UCSD-AML1 (cell line): ENCODE measurements at regions not wholly inside any gene's neighbourhood (a gene's known extent, or its start where the extent isn't known, plus 50 kb on each side); places are given as distances from the start of the nearest gene placed in this dataset.

ENCODE experiments used
- DNase-seq: peaks from one replicate; lab custom pipeline; 2025; ENCODE audit not compliant: unreplicated experiment; lab: John Stamatoyannopoulos, UW

GRCh38 chr7:17680026-17680425 lies 260.3 kb downstream of the SNX13 start:
- no peak for DNase-seq

GRCh38 chr7:17680943-17681351 lies 259.3 kb downstream of the SNX13 start:
- no peak for DNase-seq

DNA sequence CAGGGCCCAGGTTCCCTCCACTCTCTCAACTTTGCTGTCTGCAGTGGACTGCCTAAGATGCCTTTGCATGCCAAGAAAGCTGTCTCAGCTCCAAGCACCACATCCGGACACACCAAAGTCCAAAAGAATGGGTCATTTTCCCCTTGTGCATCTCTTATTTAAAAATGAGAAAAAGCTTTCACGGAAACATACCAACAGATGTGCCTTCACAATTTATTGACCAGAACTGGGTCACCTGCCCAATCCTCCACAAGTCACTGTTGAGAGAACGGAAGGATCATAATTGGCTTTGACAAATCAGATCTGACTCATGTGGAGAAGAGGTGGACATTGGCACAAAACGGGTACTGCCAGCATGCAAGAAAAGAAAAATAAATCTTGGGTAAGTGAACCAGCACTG lies 258.3 kb downstream of the SNX13 start:
- no peak for DNase-seq

- DNase-seq, result no peak
Measured at GRCh38 chr7:17682586-17682985, 257.7 kb downstream of the SNX13 start.

GRCh38 chr7:17685141-17685540 lies 255.2 kb downstream of the SNX13 start:
- no peak for DNase-seq

- no peak for DNase-seq
Measured at GRCh38 chr7:17687361-17687760, 252.9 kb downstream of the SNX13 start.

DNA sequence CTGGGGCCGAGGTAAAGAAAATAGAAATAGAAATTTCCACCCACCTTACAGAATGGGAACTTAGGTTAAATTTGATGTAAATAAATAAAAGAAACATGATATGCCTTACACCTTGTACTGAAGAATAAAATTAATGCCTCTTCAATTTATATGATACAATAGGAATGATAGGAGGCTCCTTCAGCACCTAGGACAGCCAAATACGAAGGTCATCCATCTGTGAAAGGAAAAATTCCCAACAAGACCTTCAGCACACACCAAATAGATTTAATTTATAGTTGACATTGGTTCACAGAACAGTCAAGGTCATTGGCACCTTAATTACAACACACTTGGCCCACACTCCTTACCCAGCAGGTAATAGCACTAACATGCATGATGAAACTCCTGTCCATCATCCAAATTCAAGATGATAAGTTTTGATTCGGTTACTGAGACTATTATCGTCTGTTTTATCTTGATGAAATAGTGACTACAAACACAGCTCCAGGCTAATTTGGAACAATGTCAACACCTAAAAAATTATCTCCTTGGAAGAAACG lies 250.9 kb downstream of the SNX13 start:
- no peak for DNase-seq

DNA sequence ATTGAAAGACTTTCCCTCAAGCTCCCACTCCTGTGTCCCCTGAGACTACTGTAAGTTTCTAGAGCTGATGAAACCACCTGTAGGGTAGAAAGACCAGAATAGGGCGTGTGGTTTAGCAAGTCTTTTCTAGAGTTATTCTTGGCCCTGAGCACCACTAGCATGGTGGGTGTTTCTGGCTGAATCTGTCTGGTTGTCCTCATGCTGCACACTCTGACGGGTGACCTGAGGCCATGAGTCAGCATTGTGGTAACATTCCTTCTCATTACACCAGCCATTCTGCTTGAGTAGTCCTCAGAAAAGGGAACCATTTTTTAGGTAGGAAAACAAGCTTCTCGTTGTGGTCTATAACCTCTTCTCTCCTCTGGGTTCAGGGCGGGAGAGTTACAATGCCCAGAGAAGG lies 250.3 kb downstream of the SNX13 start:
- DNase-seq, result peak; percentile 37

DNA sequence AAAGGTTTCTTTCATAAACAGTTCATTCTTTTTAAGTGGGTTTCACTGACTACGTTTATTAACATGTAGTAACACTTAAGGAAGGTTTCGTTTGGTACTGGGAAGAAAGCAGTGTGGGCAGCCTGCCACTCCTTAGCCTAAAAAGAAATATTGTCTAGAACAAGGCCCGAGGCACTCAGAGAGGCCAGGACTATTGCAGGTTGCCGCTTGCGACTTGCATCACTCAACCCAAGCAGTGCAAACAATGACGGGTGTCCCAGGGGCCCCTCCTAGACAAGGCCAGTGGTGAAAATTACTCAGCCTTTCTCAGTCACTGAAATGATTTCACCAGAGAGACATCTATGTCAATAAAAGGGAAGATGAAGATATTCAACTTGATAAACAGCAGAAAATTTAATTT lies 243.9 kb downstream of the SNX13 start:
- DNase-seq, result no peak

DNA sequence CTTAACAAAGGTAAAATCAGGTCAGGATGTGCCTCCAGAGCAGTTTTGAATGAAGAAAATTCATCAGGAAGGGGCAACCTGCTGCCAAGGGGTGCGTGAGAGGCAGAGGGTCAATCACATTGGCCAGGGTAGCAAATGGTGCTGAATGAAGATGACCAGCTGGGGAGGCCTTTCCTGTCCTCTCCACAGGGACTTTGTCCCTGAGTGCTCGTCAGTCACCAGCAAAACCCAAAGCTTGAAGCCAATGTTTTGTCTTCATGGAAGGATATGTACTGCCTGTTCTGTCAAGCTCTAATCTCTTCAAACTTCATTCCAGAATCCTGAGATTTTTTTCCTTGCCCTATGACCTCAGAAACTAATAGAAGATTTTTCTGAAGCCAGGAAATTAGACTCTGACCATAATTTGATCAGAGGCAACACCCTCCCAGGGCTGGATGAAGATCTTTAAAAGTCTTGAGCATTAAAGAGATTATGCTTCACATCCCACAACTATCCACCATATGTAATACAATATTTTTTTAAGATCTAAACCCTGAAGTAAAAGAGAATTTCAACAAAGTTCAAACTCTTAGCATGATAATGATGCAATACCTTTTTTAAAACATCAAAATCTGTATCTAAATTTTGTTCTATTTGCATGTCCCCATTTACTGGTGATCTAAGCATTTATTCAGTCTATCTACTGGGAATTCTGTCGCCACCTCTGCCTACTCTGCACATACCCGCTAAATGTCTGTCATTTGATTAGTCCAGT lies 243.0 kb downstream of the SNX13 start:
- no peak for DNase-seq

DNA sequence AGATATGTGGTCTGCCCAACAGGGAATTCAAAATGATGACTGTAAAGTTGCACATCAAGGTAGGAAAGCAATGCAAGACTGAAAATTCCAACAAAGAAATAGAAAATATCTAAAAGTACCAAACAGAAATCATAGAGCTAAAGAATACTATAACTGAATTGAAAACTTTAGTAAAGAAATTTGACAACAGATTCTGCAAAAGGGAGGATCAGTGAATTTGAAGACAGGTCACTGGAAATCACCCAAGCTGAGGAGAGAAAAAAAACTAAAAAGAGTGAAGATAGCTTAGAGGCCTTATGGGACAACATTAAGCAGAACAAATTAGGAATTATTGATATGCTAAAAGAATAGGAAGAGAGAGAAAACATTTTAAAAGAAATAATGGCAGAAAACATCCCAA lies 240.6 kb downstream of the SNX13 start:
- no peak for DNase-seq

- no peak for DNase-seq
Measured at GRCh38 chr7:17700138-17700537, 240.2 kb downstream of the SNX13 start.

GRCh38 chr7:17706275-17706674 lies 234.0 kb downstream of the SNX13 start:
- DNase-seq, result no peak

DNA sequence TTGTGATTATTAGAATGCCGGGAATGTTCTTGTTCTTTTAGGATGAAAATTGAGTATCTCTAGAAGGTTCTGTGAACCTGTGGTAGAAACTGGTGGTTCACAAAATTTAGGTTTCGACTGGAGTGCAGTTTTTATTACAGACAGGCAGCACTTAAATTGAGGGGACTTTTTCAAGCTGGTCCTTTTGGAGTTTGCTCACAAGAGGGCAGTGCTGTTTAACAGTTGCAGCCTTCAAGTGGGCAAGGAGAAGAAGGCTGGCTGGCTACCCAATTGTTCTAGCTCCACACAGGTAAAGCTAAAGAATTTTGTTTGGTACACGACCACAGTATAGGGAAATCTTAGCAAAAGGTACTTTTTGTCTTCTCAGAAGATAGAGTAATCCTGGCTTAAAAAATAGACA lies 233.6 kb downstream of the SNX13 start:
- DNase-seq, result peak; percentile 7

- DNase-seq, result no peak
Measured at GRCh38 chr7:17709127-17709526, 231.2 kb downstream of the SNX13 start.

DNA sequence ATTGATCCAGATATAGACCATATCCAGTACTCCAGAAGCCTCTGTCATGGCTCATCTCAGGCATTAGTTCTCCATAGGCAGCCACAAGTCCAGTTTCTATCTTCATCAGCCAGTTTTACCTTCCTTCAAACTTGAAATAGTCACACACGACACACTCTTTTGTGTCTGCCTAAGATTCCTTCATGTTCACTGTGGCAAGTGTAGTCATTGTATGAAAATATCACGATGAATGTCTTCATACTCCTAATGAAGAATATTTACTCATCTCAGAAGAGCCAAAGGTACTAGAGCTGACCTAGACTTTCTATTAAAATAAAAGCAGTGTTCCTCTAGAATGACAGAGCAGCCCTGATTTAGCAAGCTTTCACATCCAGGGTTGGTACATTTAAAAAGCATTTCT lies 230.7 kb downstream of the SNX13 start:
- DNase-seq, result no peak

DNA sequence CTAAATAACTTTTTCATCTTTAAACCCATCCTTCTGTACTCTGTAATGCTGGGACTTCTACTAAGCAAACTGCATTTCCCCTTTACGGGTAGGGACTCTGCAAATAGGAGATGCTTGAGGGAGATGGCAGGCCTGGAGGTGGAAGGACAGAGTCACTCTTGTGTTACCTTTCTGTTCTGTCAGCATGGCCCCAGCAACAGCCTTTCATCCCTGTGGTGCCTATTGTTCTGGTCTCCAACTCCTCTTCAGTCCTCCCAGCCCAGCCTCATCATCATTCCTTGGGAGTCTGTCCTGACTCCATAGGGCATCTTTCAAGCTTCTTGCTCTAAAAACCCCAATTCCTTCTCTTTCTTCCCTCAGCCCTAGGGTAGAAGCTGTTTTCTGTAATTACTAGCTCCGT lies 230.0 kb downstream of the SNX13 start:
- DNase-seq, result no peak

DNA sequence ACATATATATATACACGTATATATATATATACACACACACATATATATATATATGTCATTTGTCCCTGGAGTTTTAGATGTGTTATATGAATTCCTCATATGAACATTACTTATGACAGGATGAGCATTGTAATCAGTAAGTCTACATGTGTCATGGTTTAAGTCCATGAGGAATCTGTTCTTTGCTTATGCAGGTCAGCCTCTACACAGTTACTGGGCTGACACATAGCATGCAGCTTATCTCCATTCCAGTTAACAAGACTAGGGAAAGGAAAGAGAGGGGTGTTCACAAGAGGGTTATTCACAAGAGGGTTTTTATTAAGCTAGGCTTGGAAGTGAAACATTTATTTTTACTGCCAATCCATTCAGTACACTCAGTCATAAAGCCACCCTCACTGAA lies 226.7 kb downstream of the SNX13 start:
- DNase-seq, result no peak

GRCh38 chr7:17716816-17717215 lies 223.5 kb downstream of the SNX13 start:
- DNase-seq, result no peak

- DNase-seq, result no peak
Measured at GRCh38 chr7:17719998-17720397, 220.3 kb downstream of the SNX13 start.

DNA sequence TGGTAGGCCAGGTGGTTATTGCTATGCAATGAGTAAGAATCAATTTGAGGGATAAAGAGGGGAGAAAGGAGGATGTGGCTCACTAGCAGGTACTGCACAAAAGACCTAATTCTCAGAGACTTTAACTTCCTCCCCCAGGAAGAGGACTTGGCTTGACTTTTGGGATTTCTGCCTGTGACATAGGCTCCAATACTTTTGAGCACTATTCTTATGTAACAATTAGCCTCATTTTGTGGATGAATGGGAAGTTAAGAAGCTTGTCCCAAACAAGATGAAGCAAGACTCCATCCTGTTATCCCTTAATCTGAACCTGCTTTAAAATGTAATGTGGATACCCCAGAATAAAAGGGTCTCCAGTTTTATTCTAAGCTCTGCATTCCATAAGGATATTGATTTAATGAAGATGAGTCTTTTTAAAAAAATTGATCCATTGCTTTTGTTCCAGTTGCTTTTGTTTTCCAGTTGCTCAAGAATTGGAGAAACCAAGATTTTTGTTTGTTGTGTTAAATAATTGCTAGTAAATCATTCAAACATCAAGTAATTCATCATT lies 218.5 kb downstream of the SNX13 start:
- DNase-seq, result no peak

- DNase-seq, result no peak
Measured at GRCh38 chr7:17722798-17723197, 217.5 kb downstream of the SNX13 start.

DNA sequence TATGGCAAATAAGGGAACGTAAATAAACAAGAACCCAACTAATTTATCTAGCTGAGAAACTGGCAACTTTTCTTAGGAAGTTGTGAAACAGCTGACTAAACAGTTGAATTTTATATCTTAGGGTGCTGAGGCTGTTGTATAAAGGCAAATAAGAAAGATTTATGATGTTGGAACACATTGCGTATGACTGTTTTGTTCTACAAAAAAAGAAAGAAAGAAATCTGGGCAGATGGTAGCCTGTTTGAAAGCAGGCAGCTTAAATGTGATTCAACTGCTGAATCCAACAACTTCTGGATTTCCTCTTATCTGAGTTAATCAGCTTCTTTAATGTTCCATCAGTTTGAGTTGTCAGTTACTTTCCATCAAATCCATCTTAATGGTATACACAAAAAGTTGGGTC lies 214.5 kb downstream of the SNX13 start:
- DNase-seq, result no peak
